ENCODE measurements at regions not wholly inside any gene's neighbourhood (a gene's known extent, or its start where the extent isn't known, plus 50 kb on each side); places are given as distances from the start of the nearest gene placed in this dataset.
A peak's percentile ranks its signal among the peaks of the same experiment; 100 is the strongest.
"Not testable (repeated sequence)": the region's sequence is repeated elsewhere in the genome, so short reads cannot be mapped to it uniquely, and the experiment has no call there.

GRCh38 chr12:22118238-22118790 lies 72.3 kb downstream of the CMAS start:
- H3K4me2 ChIP-seq: no peak overlapping the region
- H3K9me3 ChIP-seq (ENCODE audit: insufficient read depth, low read depth): no peaks in the 10 kb centered on the region
- no peak overlapping the region for H2AFZ ChIP-seq
- CTCF ChIA-PET: no interaction called here
- H3K4me3 ChIP-seq: no peak overlapping the region
- POLR2A ChIA-PET (ENCODE audit: unreplicated experiment): interaction anchor here (0.7 kb wide), 1 partner anchor 47 kb away, joined by 7 read pairs; no protein-coding TSS in a partner anchor
- no peaks in the 10 kb centered on the region for H3K27me3 ChIP-seq (ENCODE audit: insufficient read depth, low read depth)
- no peaks in the 10 kb centered on the region for H3K9me2 ChIP-seq (ENCODE audit: insufficient read depth)
- no peaks in the 10 kb centered on the region for H3K36me3 ChIP-seq (ENCODE audit: low read depth)
- H3F3A ChIP-seq (ENCODE audit: insufficient read depth, low read depth): no peaks in the 10 kb centered on the region
- no TSS peak for BruUV-seq (replicated peaks)
- no peak overlapping the region for H3K27ac ChIP-seq
- no peak for DNase-seq
- intact Hi-C loops (cut with micrococcal nuclease; ENCODE audit: unreplicated experiment): no loop called here
- no peaks in the 10 kb centered on the region for H3K79me2 ChIP-seq (ENCODE audit: low read depth)
- H3K4me1 ChIP-seq (replicated peaks; ENCODE audit: insufficient read depth): no peaks in the 10 kb centered on the region
- no peaks in the 10 kb centered on the region for H4K20me1 ChIP-seq (ENCODE audit: insufficient read depth)
- TF ChIP-seq CTCF (conservative IDR thresholded peaks at IDR 0.05) (no peak), EZH2 (IDR thresholded peaks at IDR 0.05; ENCODE audit: low read depth) (no peak)

DNA sequence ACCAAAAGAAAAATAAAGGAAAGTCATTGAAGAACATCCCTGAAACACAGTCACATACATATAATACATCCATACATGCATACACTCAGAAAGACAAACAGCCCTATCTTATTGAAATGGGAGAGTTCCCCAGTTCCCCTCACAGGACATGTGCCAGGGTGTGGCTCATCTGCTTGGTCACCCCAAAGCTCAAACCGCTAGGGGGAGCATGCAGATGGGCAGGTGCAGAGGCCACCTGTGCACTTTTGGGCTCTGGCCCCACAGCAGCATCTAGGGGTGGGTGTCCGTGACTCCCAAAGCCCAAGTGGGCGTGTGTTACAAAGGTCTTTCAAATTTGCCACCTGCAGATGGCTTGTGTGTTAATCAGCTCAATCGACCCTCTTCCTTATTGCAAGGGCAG lies 75.2 kb downstream of the CMAS start:
- H4K20me1 ChIP-seq (ENCODE audit: insufficient read depth): no peaks in the 10 kb centered on the region
- no peak overlapping the region for H2AFZ ChIP-seq
- H3K4me2 ChIP-seq: no peak overlapping the region
- no peak overlapping the region for H3K27ac ChIP-seq
- no peaks in the 10 kb centered on the region for H3K9me3 ChIP-seq (ENCODE audit: insufficient read depth, low read depth)
- H3K27me3 ChIP-seq (ENCODE audit: insufficient read depth, low read depth): no peaks in the 10 kb centered on the region
- intact Hi-C loops (cut with micrococcal nuclease; ENCODE audit: unreplicated experiment): no loop called here
- DNase-seq: peak in 1 of 2 experiments; percentile 34
- no peaks in the 10 kb centered on the region for H3K9me2 ChIP-seq (ENCODE audit: insufficient read depth)
- TF ChIP-seq CTCF (conservative IDR thresholded peaks at IDR 0.05) (peak; percentile 48), EZH2 (IDR thresholded peaks at IDR 0.05; ENCODE audit: low read depth) (no peak)
- H3K79me2 ChIP-seq (ENCODE audit: low read depth): no peaks in the 10 kb centered on the region
- no peaks in the 10 kb centered on the region for H3K36me3 ChIP-seq (ENCODE audit: low read depth)
- H3K4me3 ChIP-seq: no peak overlapping the region
- H3F3A ChIP-seq (ENCODE audit: insufficient read depth, low read depth): no peaks in the 10 kb centered on the region
- H3K4me1 ChIP-seq (replicated peaks; ENCODE audit: insufficient read depth): no peaks in the 10 kb centered on the region
- ChIA-PET CTCF (interaction anchor here (1.0 kb wide), 1 partner anchor 214 kb away, joined by 3 read pairs; no protein-coding TSS in a partner anchor), POLR2A (ENCODE audit: unreplicated experiment) (no interaction called here)
- BruUV-seq (replicated peaks): no TSS peak

DNA sequence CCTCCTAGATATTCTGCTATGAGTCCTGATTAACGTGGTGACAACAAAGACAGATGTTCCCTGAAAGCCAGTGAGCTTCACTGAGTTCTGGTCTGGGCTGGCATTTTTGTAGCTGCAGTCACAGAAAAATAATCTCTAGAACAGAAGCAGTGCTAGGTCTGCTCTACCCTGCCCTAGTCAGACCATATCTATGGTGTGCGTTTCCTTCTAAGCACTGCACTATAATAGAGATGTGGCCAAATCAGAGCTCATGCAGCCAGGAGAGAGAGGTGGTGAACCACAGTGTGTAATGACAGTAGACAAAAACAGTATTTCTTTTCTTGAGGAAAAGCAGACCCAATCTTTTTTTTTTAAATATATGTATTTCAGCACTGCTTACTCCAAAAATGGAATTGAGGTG lies 76.3 kb downstream of the CMAS start:
- peaks cover 8% of the 10 kb centered on the region for H3K9me3 ChIP-seq (ENCODE audit: insufficient read depth, low read depth)
- CTCF ChIA-PET: interaction anchor here (0.6 to 1.1 kb wide), 2 partner anchors 46 to 321 kb away, joined by 6 to 8 read pairs; no protein-coding TSS in a partner anchor
- no peak for TF ChIP-seq EZH2 (IDR thresholded peaks at IDR 0.05; ENCODE audit: low read depth)
- no peak overlapping the region for H2AFZ ChIP-seq
- H3K27me3 ChIP-seq (ENCODE audit: insufficient read depth, low read depth): no peaks in the 10 kb centered on the region
- BruUV-seq (replicated peaks): no TSS peak
- H4K20me1 ChIP-seq (ENCODE audit: insufficient read depth): no peaks in the 10 kb centered on the region
- POLR2A ChIA-PET (ENCODE audit: unreplicated experiment): no interaction called here
- no peak overlapping the region for H3K4me3 ChIP-seq
- no peaks in the 10 kb centered on the region for H3F3A ChIP-seq (ENCODE audit: insufficient read depth, low read depth)
- no peak for DNase-seq
- H3K36me3 ChIP-seq (ENCODE audit: low read depth): no peaks in the 10 kb centered on the region
- no peak overlapping the region for H3K4me2 ChIP-seq
- H3K27ac ChIP-seq: no peak overlapping the region
- no peaks in the 10 kb centered on the region for H3K79me2 ChIP-seq (ENCODE audit: low read depth)
- no peaks in the 10 kb centered on the region for H3K4me1 ChIP-seq (replicated peaks; ENCODE audit: insufficient read depth)
- intact Hi-C loops (cut with micrococcal nuclease; ENCODE audit: unreplicated experiment): no loop called here
- H3K9me2 ChIP-seq (ENCODE audit: insufficient read depth): no peaks in the 10 kb centered on the region

DNA sequence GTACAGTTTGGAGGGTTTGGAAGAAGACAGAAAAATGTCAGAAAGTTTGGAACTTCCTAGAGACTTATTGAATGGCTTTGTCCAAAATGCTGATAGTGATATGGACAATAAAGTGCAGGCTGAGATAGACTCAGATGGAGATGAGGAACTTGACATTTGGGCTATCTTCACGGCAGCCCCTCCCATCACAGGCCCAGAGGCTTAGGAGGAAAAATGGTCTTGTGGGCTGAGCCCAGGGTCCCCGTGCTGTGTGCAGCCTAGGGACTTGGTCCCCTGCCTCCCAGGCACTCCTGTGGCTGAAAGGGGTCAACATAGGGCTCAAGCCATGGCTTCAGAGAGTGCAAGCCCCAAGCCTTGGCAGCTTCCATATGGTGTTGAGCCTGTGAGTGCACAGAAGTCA lies 79.0 kb downstream of the CMAS start:
- CTCF ChIA-PET: no interaction called here
- BruUV-seq (replicated peaks): no TSS peak

GRCh38 chr12:22126101-22126500 lies 80.1 kb downstream of the CMAS start:
- H3K27ac ChIP-seq; POLR2A ChIA-PET (ENCODE audit: unreplicated experiment); BruUV-seq (replicated peaks); H3K4me3 ChIP-seq; H3K4me1 ChIP-seq (replicated peaks; ENCODE audit: insufficient read depth); DNase-seq; H3K9me3 ChIP-seq (ENCODE audit: insufficient read depth, low read depth); H4K20me1 ChIP-seq (ENCODE audit: insufficient read depth); CTCF ChIA-PET; H3K9me2 ChIP-seq (ENCODE audit: insufficient read depth); H3K79me2 ChIP-seq (ENCODE audit: low read depth); intact Hi-C loops (cut with micrococcal nuclease; ENCODE audit: unreplicated experiment); H3F3A ChIP-seq (ENCODE audit: insufficient read depth, low read depth); H3K27me3 ChIP-seq (ENCODE audit: insufficient read depth, low read depth); H2AFZ ChIP-seq; H3K36me3 ChIP-seq (ENCODE audit: low read depth); H3K4me2 ChIP-seq: not testable (repeated sequence)

More for the DNA sequence above, 79.0 kb downstream of the CMAS start:
- Histone ChIP-seq H3K36me3 (ENCODE audit: low read depth) (no peaks in the 10 kb centered on the region), H2AFZ (no peak overlapping the region), H3K9me2 (ENCODE audit: insufficient read depth) (no peaks in the 10 kb centered on the region), H4K20me1 (ENCODE audit: insufficient read depth) (no peaks in the 10 kb centered on the region), H3K79me2 (ENCODE audit: low read depth) (no peaks in the 10 kb centered on the region), H3K4me3 (no peak overlapping the region), H3K27me3 (ENCODE audit: insufficient read depth, low read depth) (no peaks in the 10 kb centered on the region), H3K27ac (no peak overlapping the region), H3K9me3 (ENCODE audit: insufficient read depth, low read depth) (peaks cover 8% of the 10 kb centered on the region), H3F3A (ENCODE audit: insufficient read depth, low read depth) (no peaks in the 10 kb centered on the region), H3K4me2 (no peak overlapping the region), H3K4me1 (replicated peaks; ENCODE audit: insufficient read depth) (no peaks in the 10 kb centered on the region)
- POLR2A ChIA-PET (ENCODE audit: unreplicated experiment): no interaction called here
- intact Hi-C loops (cut with micrococcal nuclease; ENCODE audit: unreplicated experiment): no loop called here
- DNase-seq: no peak
- no peak for TF ChIP-seq CTCF (conservative IDR thresholded peaks at IDR 0.05)
- TF ChIP-seq EZH2 (IDR thresholded peaks at IDR 0.05; ENCODE audit: low read depth): no peak
